GM12873 (cell line): ENCODE measurements at regions not wholly inside any gene's neighbourhood (a gene's known extent, or its start where the extent isn't known, plus 50 kb on each side); places are given as distances from the start of the nearest gene placed in this dataset.

Experiments used
- TF ChIP-seq, protein P1 (sequence below): IDR thresholded peaks from 2 replicates; pipeline ENCODE4 v1.5.1; 2012; ENCODE audit warnings: low read depth, mild to moderate bottlenecking, moderate library complexity, low read length, control low read depth; ENCODE audit not compliant: insufficient read depth; ENCODE audit errors: missing control alignments

DNA sequence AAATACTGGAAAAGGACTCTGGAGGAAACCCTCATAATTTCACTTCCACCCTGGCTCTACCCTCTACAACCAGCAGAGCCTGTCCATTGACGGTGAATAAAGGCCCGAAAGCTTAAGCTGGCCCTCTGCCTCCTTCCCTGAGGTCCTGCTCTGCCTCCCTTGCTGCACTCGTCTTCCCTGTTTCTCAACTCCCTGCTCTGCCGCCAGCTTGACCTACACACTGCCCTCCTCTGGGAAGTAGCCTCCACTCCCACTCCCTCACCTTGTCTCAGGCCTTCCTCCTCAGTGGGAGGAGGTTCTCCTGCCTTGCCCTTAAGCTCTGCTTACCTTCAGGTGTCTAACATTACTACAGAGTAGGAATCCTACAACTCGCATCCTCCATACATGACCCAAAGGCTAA is 608.6 kb upstream of the NR3C2 start:
- TF ChIP-seq, protein P1, sequence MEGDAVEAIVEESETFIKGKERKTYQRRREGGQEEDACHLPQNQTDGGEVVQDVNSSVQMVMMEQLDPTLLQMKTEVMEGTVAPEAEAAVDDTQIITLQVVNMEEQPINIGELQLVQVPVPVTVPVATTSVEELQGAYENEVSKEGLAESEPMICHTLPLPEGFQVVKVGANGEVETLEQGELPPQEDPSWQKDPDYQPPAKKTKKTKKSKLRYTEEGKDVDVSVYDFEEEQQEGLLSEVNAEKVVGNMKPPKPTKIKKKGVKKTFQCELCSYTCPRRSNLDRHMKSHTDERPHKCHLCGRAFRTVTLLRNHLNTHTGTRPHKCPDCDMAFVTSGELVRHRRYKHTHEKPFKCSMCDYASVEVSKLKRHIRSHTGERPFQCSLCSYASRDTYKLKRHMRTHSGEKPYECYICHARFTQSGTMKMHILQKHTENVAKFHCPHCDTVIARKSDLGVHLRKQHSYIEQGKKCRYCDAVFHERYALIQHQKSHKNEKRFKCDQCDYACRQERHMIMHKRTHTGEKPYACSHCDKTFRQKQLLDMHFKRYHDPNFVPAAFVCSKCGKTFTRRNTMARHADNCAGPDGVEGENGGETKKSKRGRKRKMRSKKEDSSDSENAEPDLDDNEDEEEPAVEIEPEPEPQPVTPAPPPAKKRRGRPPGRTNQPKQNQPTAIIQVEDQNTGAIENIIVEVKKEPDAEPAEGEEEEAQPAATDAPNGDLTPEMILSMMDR, result no peak

DNA sequence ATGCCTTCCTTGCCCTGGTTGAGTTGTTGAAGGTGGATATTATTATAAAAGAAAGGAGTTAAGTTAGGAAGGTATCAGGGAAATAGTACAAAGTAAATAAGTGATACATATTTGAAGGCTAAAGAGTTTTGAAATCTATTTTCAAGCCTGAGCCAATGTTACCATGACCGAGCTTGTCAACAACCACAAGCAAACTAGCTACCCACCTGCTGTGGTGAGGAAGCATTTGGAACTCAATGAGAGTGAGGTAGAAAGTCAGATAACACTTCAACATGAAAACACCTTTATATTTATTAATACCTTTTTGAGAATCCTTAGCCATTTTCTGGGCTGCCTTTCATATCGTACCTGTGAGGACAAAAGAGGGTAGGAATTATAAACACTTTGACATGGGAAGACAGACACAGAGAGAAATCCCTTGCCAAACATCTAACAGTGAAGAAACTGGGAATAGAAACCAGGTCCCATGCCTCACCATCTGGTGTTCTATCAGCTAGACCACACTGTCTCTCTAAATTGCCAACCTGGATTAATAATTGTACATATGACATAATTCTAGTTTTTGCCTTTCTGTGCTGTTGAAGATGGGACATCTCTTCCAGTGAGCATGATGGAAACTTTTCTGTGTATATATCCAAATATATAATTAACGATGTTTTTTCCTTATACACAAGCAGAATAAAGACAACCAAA is 606.4 kb upstream of the NR3C2 start:
- TF ChIP-seq, protein P1, result no peak

DNA sequence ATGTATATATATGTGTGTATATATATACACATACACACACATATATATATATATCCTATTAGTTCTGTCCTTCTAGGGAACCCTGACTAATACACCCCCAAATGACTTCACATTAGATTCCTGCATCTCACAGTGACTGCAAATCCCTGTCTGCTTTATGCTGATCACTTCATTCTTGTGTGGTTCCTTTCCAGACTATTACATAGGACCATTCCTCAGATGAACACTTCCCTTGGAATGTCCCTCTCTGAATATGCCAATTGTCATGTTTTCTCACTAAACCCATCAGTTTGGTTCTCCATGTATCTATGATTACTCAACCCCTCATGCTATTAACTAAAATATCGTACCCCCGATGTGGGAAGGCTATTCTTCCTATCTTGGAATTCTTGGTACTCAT is 605.2 kb upstream of the NR3C2 start:
- TF ChIP-seq, protein P1, result no peak

DNA sequence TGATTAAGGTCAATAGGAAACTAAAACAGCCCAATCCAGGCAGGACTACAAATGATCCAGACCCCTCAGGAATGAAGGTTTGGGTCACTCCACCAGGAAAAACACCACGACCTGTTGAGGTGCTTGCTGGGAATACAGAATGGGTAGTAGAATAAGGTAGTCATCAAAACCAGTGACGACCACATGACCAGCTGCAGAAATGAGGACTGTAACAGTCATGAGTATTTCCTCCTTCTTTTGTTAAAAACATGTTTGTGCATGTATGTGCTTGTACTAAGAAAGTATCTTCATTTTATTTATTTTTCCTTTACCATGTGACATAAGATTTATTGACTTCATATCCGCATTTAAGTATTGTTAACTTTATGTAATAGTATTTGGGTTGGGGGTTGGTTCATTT is 603.5 kb upstream of the NR3C2 start:
- TF ChIP-seq, protein P1, result no peak

DNA sequence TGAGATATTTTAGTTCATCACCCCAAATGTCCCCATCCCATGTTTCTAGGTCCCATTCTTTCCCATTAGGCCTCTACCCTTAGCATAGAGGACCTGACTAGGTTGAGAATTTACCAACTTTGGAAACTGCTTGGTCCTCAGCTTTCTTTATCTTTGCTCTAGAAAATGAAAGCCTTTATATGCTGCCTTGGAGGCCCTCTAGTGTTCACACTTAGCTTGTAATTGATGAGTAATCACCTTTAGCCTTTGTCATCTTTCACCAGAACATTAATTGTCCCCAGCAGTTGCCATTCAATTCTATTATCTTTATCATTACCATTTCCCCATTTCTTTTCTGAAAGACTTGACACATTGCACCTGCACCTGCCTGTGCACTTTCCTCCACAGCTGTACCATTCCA is 589.2 kb upstream of the NR3C2 start:
- TF ChIP-seq, protein P1, result peak; percentile 45

DNA sequence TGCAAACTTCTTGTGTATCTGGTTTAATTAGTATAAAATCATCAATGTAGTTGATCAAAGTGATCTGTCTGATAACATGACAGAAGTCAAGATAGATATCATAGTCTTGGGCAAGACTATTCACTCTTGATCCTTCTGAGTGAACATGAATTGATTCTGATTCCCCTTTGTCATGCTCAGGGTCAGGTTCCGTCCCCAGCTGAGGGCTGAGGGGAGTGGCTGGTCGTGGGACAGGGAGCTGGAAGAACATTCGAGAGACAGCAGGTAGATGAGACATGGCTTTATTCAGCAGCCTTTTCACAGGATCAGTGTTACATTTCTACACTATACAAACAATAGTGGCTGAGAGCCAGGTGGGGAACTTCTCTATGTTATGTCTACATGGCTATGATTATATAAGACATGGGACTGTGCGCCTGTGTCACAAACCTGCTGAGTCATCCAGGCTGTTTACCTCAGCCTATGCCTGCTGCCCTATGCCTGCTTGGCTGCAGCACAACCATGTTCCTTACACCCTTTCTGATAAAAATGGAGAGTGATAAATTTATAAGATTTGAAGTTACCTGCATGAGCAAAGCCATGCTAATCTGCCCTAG is 586.9 kb upstream of the NR3C2 start:
- TF ChIP-seq, protein P1, result no peak

DNA sequence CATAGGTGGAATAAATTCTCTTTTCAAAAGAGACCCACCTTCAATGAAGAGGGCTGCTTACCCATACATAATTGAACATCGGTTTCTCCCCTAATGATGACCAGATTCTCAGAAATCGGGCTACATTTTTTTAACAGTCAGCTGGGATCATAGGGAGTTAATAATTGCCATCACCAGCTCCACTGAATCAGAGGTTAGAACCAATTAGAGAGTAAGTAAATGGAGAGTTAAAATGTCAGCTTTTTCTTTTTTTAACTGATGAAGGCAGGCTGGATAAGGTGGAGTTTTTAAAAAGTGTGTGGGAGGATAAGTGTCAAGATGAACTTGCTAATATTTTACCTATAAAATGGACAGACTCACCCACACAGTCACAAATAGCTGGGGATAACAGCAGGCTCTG is 584.5 kb upstream of the NR3C2 start:
- TF ChIP-seq, protein P1, result no peak
